Heart left ventricle (tissue), 13 donors: ENCODE measurements at regions not wholly inside any gene's neighbourhood (a gene's known extent, or its start where the extent isn't known, plus 50 kb on each side); places are given as distances from the start of the nearest gene placed in this dataset.

ENCODE experiments used
- POLR2A ChIP-seq, 2 donors: fragments of 450-650 bp; IDR thresholded peaks; one replicate each; pipeline ENCODE4 v1.6.1; 2017; ENCODE audit warnings: antibody characterized with exemption in 2 of 2, mild to moderate bottlenecking in 2 of 2, moderate library complexity in 2 of 2
- TF ChIP-seq, protein P1 (sequence below), 12 donors: fragments of 200-600 bp; sonication (generic) in 4 of 12; IDR thresholded peaks; one replicate each; pipeline versions ENCODE4 v1.5.0 to v1.8.0; 2018 to 2022; ENCODE audit warnings: antibody characterized with exemption in 12 of 12, mild to moderate bottlenecking in 5 of 12
- donor health status: ischemic (EF 13 %, LVEDD 7.1; RV severe dilation, severe dysfunction).
- donor health status: DM: no; HTN: yes; CAD: no.
- donor health status: DM: no; HTN: no; CAD: no.
- donor health status: ischemic (EF 25% LVEDD 6.9; RV normal size, moderate dysfunction).
- donor health status: ischemic (EF 25% LVEDD 5.7; RV mildly dilated, moderate dysfunction).
- donor health status: ischemic (EF 35%, LVEDD 5.7; RV mildly dilated, moderate dysfunction).
- donor health status: nonischemic (EF 11% LVEDD 7.7; RV severe dilation, severe dysfunction).
- donor health status: DM: yes; HTN: yes; CAD: no.
- donor health status: PGD.
- donor health status: ischemic (EF 29% LVEDD 5.4; RV normal size, mild dysfunction).
- donor health status: nonischemic (EF 23%, LVEDD 6.1; RV moderate dilation, normal function).

DNA sequence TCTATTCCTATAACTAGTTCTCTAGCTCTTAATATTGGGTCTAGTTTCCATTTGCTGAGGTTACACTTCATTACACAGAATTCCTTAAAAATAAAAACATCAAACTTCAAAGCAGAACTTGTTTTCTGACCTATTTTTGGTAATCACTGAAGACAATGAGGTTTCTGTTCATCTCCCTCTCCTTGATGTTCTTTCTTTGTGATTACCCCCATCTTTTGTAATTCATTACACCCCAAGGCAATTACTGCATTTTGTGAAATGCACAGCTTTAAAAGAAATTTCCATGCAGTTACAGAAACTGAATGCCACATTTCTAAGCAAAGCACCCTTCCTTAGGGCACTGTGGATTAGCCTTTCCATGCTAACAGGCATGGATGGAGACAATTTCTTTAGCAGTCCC, 363.2 kb upstream of the RND3 start:
- TF ChIP-seq, protein P1, sequence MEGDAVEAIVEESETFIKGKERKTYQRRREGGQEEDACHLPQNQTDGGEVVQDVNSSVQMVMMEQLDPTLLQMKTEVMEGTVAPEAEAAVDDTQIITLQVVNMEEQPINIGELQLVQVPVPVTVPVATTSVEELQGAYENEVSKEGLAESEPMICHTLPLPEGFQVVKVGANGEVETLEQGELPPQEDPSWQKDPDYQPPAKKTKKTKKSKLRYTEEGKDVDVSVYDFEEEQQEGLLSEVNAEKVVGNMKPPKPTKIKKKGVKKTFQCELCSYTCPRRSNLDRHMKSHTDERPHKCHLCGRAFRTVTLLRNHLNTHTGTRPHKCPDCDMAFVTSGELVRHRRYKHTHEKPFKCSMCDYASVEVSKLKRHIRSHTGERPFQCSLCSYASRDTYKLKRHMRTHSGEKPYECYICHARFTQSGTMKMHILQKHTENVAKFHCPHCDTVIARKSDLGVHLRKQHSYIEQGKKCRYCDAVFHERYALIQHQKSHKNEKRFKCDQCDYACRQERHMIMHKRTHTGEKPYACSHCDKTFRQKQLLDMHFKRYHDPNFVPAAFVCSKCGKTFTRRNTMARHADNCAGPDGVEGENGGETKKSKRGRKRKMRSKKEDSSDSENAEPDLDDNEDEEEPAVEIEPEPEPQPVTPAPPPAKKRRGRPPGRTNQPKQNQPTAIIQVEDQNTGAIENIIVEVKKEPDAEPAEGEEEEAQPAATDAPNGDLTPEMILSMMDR (IDR thresholded peaks at IDR 0.05) = no peak
- TF ChIP-seq POLR2A (IDR thresholded peaks at IDR 0.05) = no peak
